Activated CD4-positive, alpha-beta T cell treated with anti-CD3 and anti-CD28 coated beads, Interleukin-2, amount 10 ng/mL, durations not matched to agents 7 days and 5 days (primary cell): ENCODE measurements at regions not wholly inside any gene's neighbourhood (a gene's known extent, or its start where the extent isn't known, plus 50 kb on each side); places are given as distances from the start of the nearest gene placed in this dataset.
"Not testable (repeated sequence)": the region's sequence is repeated elsewhere in the genome, so short reads cannot be mapped to it uniquely, and the experiment has no call there.

ENCODE experiments used
- CTCF ChIA-PET: fragments of 350-600 bp; sonication (Branson Sonifier 250); formaldehyde crosslinking; loops from one replicate; lab custom pipeline; 2021; ENCODE audit warnings: antibody characterized with exemption; lab: Charles Lee
- POLR2A ChIA-PET: fragments of 350-600 bp; sonication (Branson Sonifier 250); formaldehyde crosslinking; loops from one replicate; lab custom pipeline; 2021; ENCODE audit warnings: antibody characterized with exemption; lab: Charles Lee
- DNase-seq: peaks from one replicate; pipeline ENCODE4 v3.0.0-alpha.2; 2020
- H3K27ac Mint-ChIP-seq: one replicate; pipeline ENCODE4 v1.8.0; 2021; ENCODE audit warnings: mild to moderate bottlenecking, moderate library complexity, mixed read lengths
- H3K27me3 Mint-ChIP-seq: one replicate; pipeline ENCODE4 v1.8.0; 2021; ENCODE audit warnings: mixed read lengths
- H3K36me3 Mint-ChIP-seq: one replicate; pipeline ENCODE4 v1.8.0; 2021; ENCODE audit warnings: low read depth, mixed read lengths
- H3K4me1 Mint-ChIP-seq: one replicate; pipeline ENCODE4 v1.8.0; 2021; ENCODE audit warnings: mixed read lengths
- H3K4me3 Mint-ChIP-seq: one replicate; pipeline ENCODE4 v1.8.0; 2021; ENCODE audit warnings: mild to moderate bottlenecking, moderate library complexity, mixed read lengths
- H3K9me3 Mint-ChIP-seq: one replicate; pipeline ENCODE4 v1.8.0; 2021; ENCODE audit warnings: mixed read lengths

DNA sequence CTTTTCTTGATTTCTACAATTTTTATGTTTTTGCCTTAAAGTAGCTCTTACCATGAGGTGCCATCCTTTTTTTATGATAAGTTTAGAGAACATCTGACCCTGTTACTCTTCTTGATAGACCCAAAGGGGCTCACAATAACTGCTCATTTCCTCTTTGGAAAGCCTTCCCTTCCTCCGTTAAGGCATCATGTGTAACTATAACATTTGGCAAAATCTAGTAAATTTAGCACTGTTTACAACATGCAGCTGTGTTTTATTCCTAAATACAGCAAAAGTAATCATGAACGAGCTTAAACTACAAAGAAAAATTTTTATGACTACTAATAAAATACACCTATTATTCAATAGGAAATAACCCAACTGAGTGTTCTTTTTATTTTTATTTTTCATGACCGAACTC, 705.1 kb downstream of the MAT2B start:
- no peak overlapping the region for H3K27ac Mint-ChIP-seq
- DNase-seq, result no peak
- CTCF ChIA-PET, result no interaction called here
- no peak overlapping the region for H3K4me3 Mint-ChIP-seq
- POLR2A ChIA-PET, result no interaction called here
- peaks cover 4% of the 10 kb centered on the region for H3K9me3 Mint-ChIP-seq
- H3K36me3 Mint-ChIP-seq, result no peaks in the 10 kb centered on the region
- H3K4me1 Mint-ChIP-seq, result no peaks in the 10 kb centered on the region
- no peaks in the 10 kb centered on the region for H3K27me3 Mint-ChIP-seq

GRCh38 chr5:164214698-164215097, 709.3 kb downstream of the MAT2B start:
- Mint-ChIP-seq H3K9me3 (no peaks in the 10 kb centered on the region), H3K4me3 (no peak overlapping the region), H3K27ac (no peak overlapping the region), H3K27me3 (no peaks in the 10 kb centered on the region), H3K36me3 (no peaks in the 10 kb centered on the region), H3K4me1 (no peaks in the 10 kb centered on the region)
- ChIA-PET CTCF (no interaction called here), POLR2A (no interaction called here)
- no peak for DNase-seq

DNA sequence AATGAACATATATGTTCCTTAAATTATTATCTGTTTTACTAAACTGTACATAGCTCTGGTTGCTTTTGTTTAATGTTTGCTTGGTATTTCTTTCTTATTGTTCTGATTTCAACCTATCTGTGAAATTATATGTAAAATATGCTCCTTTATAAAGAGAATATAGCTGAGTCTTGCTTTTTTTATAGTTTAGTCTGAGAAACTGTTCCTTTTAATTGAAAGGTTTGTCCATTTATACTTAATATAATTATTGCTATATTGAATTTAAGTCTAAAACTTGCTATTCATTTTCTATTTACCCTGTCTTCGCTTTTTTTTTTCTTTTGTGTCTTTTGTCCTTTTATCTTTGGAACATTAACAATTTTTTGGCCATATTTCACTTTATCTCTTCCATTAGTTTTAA, 712.0 kb downstream of the MAT2B start:
- POLR2A ChIA-PET, result no interaction called here
- Mint-ChIP-seq H3K27ac (no peak overlapping the region), H3K9me3 (no peaks in the 10 kb centered on the region), H3K27me3 (no peaks in the 10 kb centered on the region), H3K36me3 (no peaks in the 10 kb centered on the region), H3K4me1 (no peaks in the 10 kb centered on the region), H3K4me3 (no peak overlapping the region)
- DNase-seq, result no peak
- CTCF ChIA-PET, result no interaction called here

DNA sequence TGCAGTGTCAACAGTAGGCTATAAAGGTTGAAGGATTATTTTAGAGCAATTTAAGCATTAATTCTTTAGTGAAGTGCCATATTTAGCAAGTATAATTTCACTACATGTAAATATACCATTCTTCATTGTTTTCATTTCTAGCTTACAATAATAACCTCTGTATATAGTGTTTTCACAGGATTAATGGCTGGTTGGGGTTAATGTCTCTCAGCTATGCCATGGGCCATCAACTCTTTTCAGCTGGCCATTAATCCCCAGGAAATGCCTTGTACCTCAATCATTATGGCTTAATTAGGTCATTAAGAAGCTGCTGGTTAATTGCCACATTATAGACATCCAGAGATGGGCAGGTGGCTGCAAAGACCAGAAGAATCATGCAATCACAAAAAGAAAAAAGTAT, 715.1 kb downstream of the MAT2B start:
- ChIA-PET CTCF (no interaction called here), POLR2A (no interaction called here)
- no peak overlapping the region for H3K4me3 Mint-ChIP-seq
- no peaks in the 10 kb centered on the region for H3K36me3 Mint-ChIP-seq
- H3K9me3 Mint-ChIP-seq, result no peaks in the 10 kb centered on the region
- H3K27ac Mint-ChIP-seq, result no peak overlapping the region
- DNase-seq, result no peak
- no peaks in the 10 kb centered on the region for H3K4me1 Mint-ChIP-seq
- H3K27me3 Mint-ChIP-seq, result no peaks in the 10 kb centered on the region

DNA sequence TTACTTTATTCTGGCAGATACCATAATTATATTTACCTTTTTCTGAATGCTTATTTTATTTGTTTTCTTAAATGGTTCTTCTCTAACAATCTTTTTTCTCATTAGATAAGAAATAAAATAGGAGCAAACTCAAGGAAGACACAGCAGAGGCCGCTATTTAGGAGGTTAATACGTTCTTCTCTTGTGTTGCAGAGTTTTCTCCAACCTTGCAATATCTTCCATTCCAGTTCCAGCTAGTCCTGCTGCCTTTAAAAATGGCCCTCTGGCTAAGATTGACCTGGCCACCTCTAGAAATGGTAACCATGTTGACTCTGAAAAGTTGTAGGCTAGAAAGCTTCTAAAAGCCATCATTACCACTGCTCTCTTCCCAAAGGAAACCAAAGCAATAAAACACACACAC, 718.8 kb downstream of the MAT2B start:
- CTCF ChIA-PET, result no interaction called here
- Mint-ChIP-seq H3K4me3 (no peak overlapping the region), H3K4me1 (no peaks in the 10 kb centered on the region), H3K27ac (no peak overlapping the region), H3K36me3 (no peaks in the 10 kb centered on the region), H3K27me3 (no peaks in the 10 kb centered on the region), H3K9me3 (no peaks in the 10 kb centered on the region)
- no peak for DNase-seq
- POLR2A ChIA-PET, result no interaction called here

GRCh38 chr5:164224772-164225171, 719.4 kb downstream of the MAT2B start:
- Mint-ChIP-seq H3K4me3 (no peak overlapping the region), H3K27ac (no peak overlapping the region), H3K9me3 (no peaks in the 10 kb centered on the region), H3K4me1 (no peaks in the 10 kb centered on the region), H3K27me3 (no peaks in the 10 kb centered on the region), H3K36me3 (no peaks in the 10 kb centered on the region)
- DNase-seq, result no peak
- ChIA-PET CTCF (no interaction called here), POLR2A (no interaction called here)

GRCh38 chr5:164230341-164230740, 724.9 kb downstream of the MAT2B start:
- no peaks in the 10 kb centered on the region for H3K4me1 Mint-ChIP-seq

DNA sequence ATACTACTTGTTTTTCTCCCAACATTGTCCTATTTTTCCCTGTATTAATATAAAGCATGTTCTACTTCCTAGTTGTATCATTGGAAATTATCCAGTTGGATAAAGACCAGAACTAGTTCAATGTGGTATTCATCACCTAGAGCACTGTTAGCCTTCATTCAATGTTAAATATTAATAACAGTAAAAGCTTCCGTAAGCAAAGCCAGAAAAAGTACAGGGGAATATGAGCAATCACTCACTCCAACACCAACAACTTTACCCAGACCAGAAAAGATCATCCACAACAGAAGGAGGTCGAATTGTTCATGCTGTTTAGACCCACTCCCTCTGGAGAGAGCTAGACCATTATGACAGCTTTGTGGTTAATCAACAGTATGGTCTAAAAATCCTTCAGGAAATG, 728.4 kb downstream of the MAT2B start:
- no peaks in the 10 kb centered on the region for H3K9me3 Mint-ChIP-seq
- no peak for DNase-seq
- no peak overlapping the region for H3K27ac Mint-ChIP-seq
- H3K4me3 Mint-ChIP-seq, result no peak overlapping the region
- H3K36me3 Mint-ChIP-seq, result no peaks in the 10 kb centered on the region
- POLR2A ChIA-PET, result no interaction called here
- CTCF ChIA-PET, result no interaction called here
- H3K4me1 Mint-ChIP-seq, result no peaks in the 10 kb centered on the region
- H3K27me3 Mint-ChIP-seq, result no peaks in the 10 kb centered on the region

More at GRCh38 chr5:164230341-164230740, 724.9 kb downstream of the MAT2B start:
- no peaks in the 10 kb centered on the region for H3K27me3 Mint-ChIP-seq
- no peak overlapping the region for H3K27ac Mint-ChIP-seq
- no peak for DNase-seq
- H3K36me3 Mint-ChIP-seq, result no peaks in the 10 kb centered on the region
- ChIA-PET CTCF (no interaction called here), POLR2A (no interaction called here)
- H3K4me3 Mint-ChIP-seq, result no peak overlapping the region
- no peaks in the 10 kb centered on the region for H3K9me3 Mint-ChIP-seq

DNA sequence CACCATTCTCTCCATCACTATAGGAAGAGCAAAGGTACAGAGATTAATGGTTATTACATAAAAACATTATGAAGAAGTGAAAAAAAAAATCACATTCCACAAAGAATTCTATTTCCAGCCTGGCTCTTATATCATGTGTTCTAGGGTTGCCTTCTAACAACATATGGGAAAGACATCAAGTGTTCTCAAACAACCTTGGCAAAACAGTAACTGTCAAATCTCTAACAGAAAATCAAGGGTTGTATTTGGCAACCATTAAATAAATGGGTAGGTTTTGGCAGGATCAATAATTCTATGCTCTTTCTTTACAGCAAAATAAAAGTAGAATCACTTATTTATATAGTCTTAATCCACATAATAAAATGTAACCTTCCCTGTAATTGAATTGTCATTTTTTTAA, 728.9 kb downstream of the MAT2B start:
- no peaks in the 10 kb centered on the region for H3K27me3 Mint-ChIP-seq
- no peaks in the 10 kb centered on the region for H3K4me1 Mint-ChIP-seq
- no peak overlapping the region for H3K4me3 Mint-ChIP-seq
- no peaks in the 10 kb centered on the region for H3K36me3 Mint-ChIP-seq
- DNase-seq, result no peak
- no peaks in the 10 kb centered on the region for H3K9me3 Mint-ChIP-seq
- POLR2A ChIA-PET, result no interaction called here
- no peak overlapping the region for H3K27ac Mint-ChIP-seq
- CTCF ChIA-PET, result no interaction called here

- no peak for DNase-seq
- Mint-ChIP-seq H3K4me1 (no peaks in the 10 kb centered on the region), H3K36me3 (no peaks in the 10 kb centered on the region), H3K27ac (no peak overlapping the region), H3K4me3 (no peak overlapping the region), H3K9me3 (no peaks in the 10 kb centered on the region), H3K27me3 (no peaks in the 10 kb centered on the region)
- CTCF ChIA-PET, result interaction anchor here (0.6 kb wide), 1 partner anchor 97 kb away, joined by 3 read pairs; no protein-coding TSS in a partner anchor
- POLR2A ChIA-PET, result no interaction called here
Measured at GRCh38 chr5:164235300-164235891, 730.0 kb downstream of the MAT2B start.

- H3K4me1 Mint-ChIP-seq, result no peaks in the 10 kb centered on the region
- H3K9me3 Mint-ChIP-seq, result no peaks in the 10 kb centered on the region
- H3K4me3 Mint-ChIP-seq, result no peak overlapping the region
- ChIA-PET CTCF (interaction anchor here (1.1 kb wide), 1 partner anchor 8 kb away, joined by 3 read pairs; no protein-coding TSS in a partner anchor), POLR2A (no interaction called here)
- H3K27ac Mint-ChIP-seq, result no peak overlapping the region
- DNase-seq, result no peak
- H3K27me3 Mint-ChIP-seq, result no peaks in the 10 kb centered on the region
- no peaks in the 10 kb centered on the region for H3K36me3 Mint-ChIP-seq
Measured at GRCh38 chr5:164237486-164237885, 732.1 kb downstream of the MAT2B start.

DNA sequence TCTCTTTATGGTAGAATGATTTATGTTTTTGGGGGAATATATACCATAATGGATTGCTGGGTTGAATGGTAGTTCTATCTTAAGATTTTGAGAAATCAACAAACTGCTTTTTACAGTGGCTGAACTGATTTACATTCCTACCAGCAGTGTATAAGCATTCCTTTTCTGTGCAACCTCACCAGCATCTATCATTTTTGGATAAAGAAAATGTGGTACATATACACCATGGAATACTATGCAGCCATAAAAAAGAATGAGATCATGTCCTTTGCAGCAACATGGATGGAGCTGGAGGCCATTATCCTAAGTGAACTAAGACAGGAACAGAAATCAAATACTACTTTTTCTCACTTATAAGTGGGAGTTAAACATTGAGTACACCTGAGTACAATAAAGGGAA, 746.4 kb downstream of the MAT2B start:
- H3K27ac Mint-ChIP-seq, H3K9me3 Mint-ChIP-seq, H3K36me3 Mint-ChIP-seq, H3K27me3 Mint-ChIP-seq, CTCF ChIA-PET, H3K4me3 Mint-ChIP-seq, POLR2A ChIA-PET, H3K4me1 Mint-ChIP-seq, DNase-seq: not testable (repeated sequence)

DNA sequence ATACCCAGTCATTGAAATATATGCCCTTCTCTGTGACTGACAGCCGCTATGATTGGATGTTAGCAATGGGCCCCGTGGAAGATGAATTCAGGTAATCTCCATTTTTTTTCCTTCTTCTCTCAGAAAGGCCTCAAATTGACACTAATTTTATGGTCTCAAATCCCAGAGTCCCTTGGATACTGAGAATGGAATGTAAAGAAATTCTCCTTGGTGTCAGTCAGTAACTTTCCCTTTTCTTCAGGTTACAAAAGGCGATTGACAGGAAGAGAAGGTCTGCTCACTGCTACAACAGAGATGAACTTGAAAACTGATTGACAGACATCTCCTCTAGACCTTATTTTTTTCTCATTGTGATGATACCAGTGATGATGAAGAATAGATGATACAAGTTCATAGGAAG, 748.3 kb downstream of the MAT2B start:
- H3K27ac Mint-ChIP-seq, result no peak overlapping the region
- no peak for DNase-seq
- H3K36me3 Mint-ChIP-seq, result no peaks in the 10 kb centered on the region
- H3K4me1 Mint-ChIP-seq, result no peaks in the 10 kb centered on the region
- no peaks in the 10 kb centered on the region for H3K27me3 Mint-ChIP-seq
- no peaks in the 10 kb centered on the region for H3K9me3 Mint-ChIP-seq
- no peak overlapping the region for H3K4me3 Mint-ChIP-seq
- POLR2A ChIA-PET, result no interaction called here
- CTCF ChIA-PET, result no interaction called here

DNA sequence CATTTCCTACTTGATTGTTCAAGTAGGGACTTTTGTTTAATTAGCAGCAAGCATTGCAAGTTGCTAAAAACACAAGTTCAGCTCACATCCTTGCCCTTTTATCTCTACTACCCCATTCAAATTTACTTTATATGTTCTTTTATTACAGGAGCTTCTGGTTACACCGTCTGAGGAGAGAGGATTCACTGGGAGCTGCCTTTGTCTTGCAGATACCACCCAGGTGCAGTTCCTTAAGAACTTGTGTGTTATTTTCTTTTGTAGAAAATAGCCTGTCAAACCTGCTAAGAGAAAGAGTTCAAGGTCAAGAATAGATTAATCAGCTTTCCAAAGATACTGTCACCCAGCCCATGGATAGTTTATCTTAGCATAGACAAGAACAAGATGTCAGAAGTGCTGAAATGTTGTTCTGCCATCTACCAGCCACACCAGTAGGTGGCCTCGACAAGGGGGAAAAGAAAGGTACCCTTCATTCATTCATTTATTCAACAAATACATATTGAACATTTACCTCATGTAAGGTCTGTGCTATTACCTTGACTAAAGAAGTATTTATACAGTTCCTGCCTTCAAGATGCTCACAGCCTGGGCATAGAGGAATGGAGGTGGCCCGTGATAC, 750.3 kb downstream of the MAT2B start:
- no peak overlapping the region for H3K4me3 Mint-ChIP-seq
- ChIA-PET POLR2A (no interaction called here), CTCF (no interaction called here)
- no peaks in the 10 kb centered on the region for H3K36me3 Mint-ChIP-seq
- DNase-seq, result no peak
- no peaks in the 10 kb centered on the region for H3K9me3 Mint-ChIP-seq
- no peak overlapping the region for H3K27ac Mint-ChIP-seq
- no peaks in the 10 kb centered on the region for H3K4me1 Mint-ChIP-seq
- no peaks in the 10 kb centered on the region for H3K27me3 Mint-ChIP-seq
